ENCODE measurements at regions not wholly inside any gene's neighbourhood (a gene's known extent, or its start where the extent isn't known, plus 50 kb on each side); places are given as distances from the start of the nearest gene placed in this dataset.

GRCh38 chr20:21809961-21810523 is 104.6 kb downstream of the PAX1 start:
- H3K9me3 ChIP-seq (ENCODE audit: insufficient read depth, low read length) = no peaks in the 10 kb centered on the region
- no peaks in the 10 kb centered on the region for H4K20me1 ChIP-seq (ENCODE audit: low read depth, low read length)
- H3K27me3 ChIP-seq (ENCODE audit: low read length) = no peaks in the 10 kb centered on the region
- no peak overlapping the region for H3K27ac ChIP-seq (ENCODE audit: low read depth, low read length)
- TF ChIP-seq CTCF (IDR thresholded peaks at IDR 0.05; ENCODE audit: insufficient read depth, low read length, poor library complexity, severe bottlenecking) (no peak), EZH2phosphoT487 (conservative IDR thresholded peaks at IDR 0.05; ENCODE audit: low read length) (no peak)
- no peak overlapping the region for H3K4me2 ChIP-seq (ENCODE audit: low read depth, low read length, poor library complexity, severe bottlenecking)
- H3K36me3 ChIP-seq (ENCODE audit: low read length) = no peaks in the 10 kb centered on the region
- no peaks in the 10 kb centered on the region for H3K79me2 ChIP-seq (ENCODE audit: insufficient read depth, low read length)
- no peak overlapping the region for H3K4me3 ChIP-seq (ENCODE audit: insufficient read depth, low read length, poor library complexity, severe bottlenecking)
- no peaks in the 10 kb centered on the region; the same call in 1 of the 2 replicates for H3K9me2 ChIP-seq (replicated peaks; ENCODE audit: insufficient read depth, low read length)
- H3K9ac ChIP-seq (ENCODE audit: low read length) = no peak overlapping the region
- H2AFZ ChIP-seq (ENCODE audit: low read depth, low read length, severe bottlenecking) = no peak overlapping the region
- H3F3A ChIP-seq (ENCODE audit: insufficient read depth) = no peaks in the 10 kb centered on the region

GRCh38 chr20:21808863-21809664 is 103.6 kb downstream of the PAX1 start:
- Histone ChIP-seq H3K4me2 (ENCODE audit: low read depth, low read length, poor library complexity, severe bottlenecking) (no peak overlapping the region), H3K79me2 (ENCODE audit: insufficient read depth, low read length) (no peaks in the 10 kb centered on the region), H3F3A (ENCODE audit: insufficient read depth) (no peaks in the 10 kb centered on the region), H4K20me1 (ENCODE audit: low read depth, low read length) (no peaks in the 10 kb centered on the region), H3K4me3 (ENCODE audit: insufficient read depth, low read length, poor library complexity, severe bottlenecking) (no peak overlapping the region), H3K27me3 (ENCODE audit: low read length) (no peaks in the 10 kb centered on the region), H3K27ac (ENCODE audit: low read depth, low read length) (no peak overlapping the region), H3K36me3 (ENCODE audit: low read length) (no peaks in the 10 kb centered on the region), H3K9ac (ENCODE audit: low read length) (no peak overlapping the region), H3K9me2 (replicated peaks; ENCODE audit: insufficient read depth, low read length) (no peaks in the 10 kb centered on the region), H2AFZ (ENCODE audit: low read depth, low read length, severe bottlenecking) (no peak overlapping the region), H3K9me3 (ENCODE audit: insufficient read depth, low read length) (no peaks in the 10 kb centered on the region)
- peak; percentile 93 for TF ChIP-seq CTCF (IDR thresholded peaks at IDR 0.05; ENCODE audit: insufficient read depth, low read length, poor library complexity, severe bottlenecking)
- no peak for TF ChIP-seq EZH2phosphoT487 (conservative IDR thresholded peaks at IDR 0.05; ENCODE audit: low read length)

DNA sequence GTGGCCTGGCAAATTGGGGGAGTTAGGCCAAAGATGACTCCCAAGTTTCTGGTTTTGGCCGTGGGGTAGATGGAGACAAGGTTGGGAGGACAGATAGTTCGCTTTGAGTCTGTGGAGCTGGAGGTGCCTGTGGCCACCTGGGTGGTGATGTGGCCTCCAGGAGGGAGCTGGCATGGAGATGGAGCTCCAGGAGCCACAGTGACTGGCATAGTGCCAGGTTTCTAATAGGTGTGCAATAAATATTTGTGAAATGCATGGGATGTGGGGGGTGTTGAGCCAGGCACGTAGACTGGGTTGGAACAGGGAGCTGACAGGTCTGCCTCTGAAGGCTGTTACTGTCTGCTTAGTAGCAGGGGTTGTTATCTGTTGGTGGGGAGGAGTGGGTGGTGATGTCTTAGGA is 102.7 kb downstream of the PAX1 start:
- no peak overlapping the region for H2AFZ ChIP-seq (ENCODE audit: low read depth, low read length, severe bottlenecking)
- no peaks in the 10 kb centered on the region for H3K9me3 ChIP-seq (ENCODE audit: insufficient read depth, low read length)
- TF ChIP-seq EZH2phosphoT487 (conservative IDR thresholded peaks at IDR 0.05; ENCODE audit: low read length) = no peak
- TF ChIP-seq CTCF (IDR thresholded peaks at IDR 0.05; ENCODE audit: insufficient read depth, low read length, poor library complexity, severe bottlenecking) = no peak
- no peaks in the 10 kb centered on the region for H4K20me1 ChIP-seq (ENCODE audit: low read depth, low read length)
- no peak overlapping the region for H3K27ac ChIP-seq (ENCODE audit: low read depth, low read length)
- H3K36me3 ChIP-seq (ENCODE audit: low read length) = no peaks in the 10 kb centered on the region
- H3K9me2 ChIP-seq (replicated peaks; ENCODE audit: insufficient read depth, low read length) = no peaks in the 10 kb centered on the region
- no peaks in the 10 kb centered on the region for H3F3A ChIP-seq (ENCODE audit: insufficient read depth)
- no peak overlapping the region for H3K4me3 ChIP-seq (ENCODE audit: insufficient read depth, low read length, poor library complexity, severe bottlenecking)
- no peaks in the 10 kb centered on the region for H3K27me3 ChIP-seq (ENCODE audit: low read length)
- H3K4me2 ChIP-seq (ENCODE audit: low read depth, low read length, poor library complexity, severe bottlenecking) = no peak overlapping the region
- no peak overlapping the region for H3K9ac ChIP-seq (ENCODE audit: low read length)
- no peaks in the 10 kb centered on the region for H3K79me2 ChIP-seq (ENCODE audit: insufficient read depth, low read length)
